ENCODE measurements at regions not wholly inside any gene's neighbourhood (a gene's known extent, or its start where the extent isn't known, plus 50 kb on each side); places are given as distances from the start of the nearest gene placed in this dataset.

GRCh38 chr14:38838049-38838978 is 264.7 kb downstream of the SEC23A start:
- Histone ChIP-seq H3K27ac (ENCODE audit: low read length) (no peak overlapping the region), H3K9me3 (ENCODE audit: control insufficient read depth, insufficient read depth, low read depth, low read length) (no peaks in the 10 kb centered on the region), H3K27me3 (ENCODE audit: control insufficient read depth, insufficient read depth, low read length) (no peaks in the 10 kb centered on the region), H3K36me3 (ENCODE audit: control insufficient read depth, insufficient read depth, low read length) (no peaks in the 10 kb centered on the region), H3K4me1 (ENCODE audit: control insufficient read depth, insufficient read depth, low read length) (no peaks in the 10 kb centered on the region), H3K4me3 (ENCODE audit: low read depth in 2 of 2, low read length in 2 of 2) (no peak overlapping the region)
- DNase-seq (ENCODE audit: low read depth, low spot score) (no peak), ATAC-seq (no peak)
- BruUV-seq (replicated peaks): no TSS peak
- intact Hi-C loops (cut with micrococcal nuclease; ENCODE audit: unreplicated experiment) (no loop called here), in situ Hi-C loops (cut with HindIII; ENCODE audit: low pct_unique_long_range_greater_than_20kb, low sequenced_read_pairs) (no loop called here)
- TF ChIP-seq CTCF (IDR thresholded peaks at IDR 0.05): no peak
- TF ChIP-seq POLR2AphosphoS5 (IDR thresholded peaks at IDR 0.05; ENCODE audit: low read depth, low read length): no peak
- TF ChIP-seq TCF7L2 (IDR thresholded peaks at IDR 0.05; ENCODE audit: low read depth, low read length): no peak
- no peak for TF ChIP-seq REST (IDR thresholded peaks at IDR 0.05; ENCODE audit: insufficient read depth in 1 of 2, low read depth in 2 of 2, low read length in 1 of 2)
- no peak for TF ChIP-seq SIN3A (IDR thresholded peaks at IDR 0.05; ENCODE audit: borderline replicate concordance, insufficient read depth, low read depth, low read length)
- POLR2A ChIA-PET: interaction anchor here (0.7 kb wide), 1 partner anchor 23 kb away, joined by 4 read pairs; no protein-coding TSS in a partner anchor
- CTCF ChIA-PET: no interaction called here

- ChIA-PET POLR2A (interaction anchor here (0.7 kb wide), 1 partner anchor 24 kb away, joined by 4 read pairs; no protein-coding TSS in a partner anchor), CTCF (no interaction called here)
- DNase-seq (ENCODE audit: low read depth, low spot score) (no peak), ATAC-seq (no peak)
- Histone ChIP-seq H3K4me3 (ENCODE audit: low read depth in 2 of 2, low read length in 2 of 2) (no peak overlapping the region), H3K4me1 (ENCODE audit: control insufficient read depth, insufficient read depth, low read length) (no peaks in the 10 kb centered on the region), H3K27me3 (ENCODE audit: control insufficient read depth, insufficient read depth, low read length) (no peaks in the 10 kb centered on the region), H3K27ac (ENCODE audit: low read length) (no peak overlapping the region), H3K36me3 (ENCODE audit: control insufficient read depth, insufficient read depth, low read length) (no peaks in the 10 kb centered on the region), H3K9me3 (ENCODE audit: control insufficient read depth, insufficient read depth, low read depth, low read length) (no peaks in the 10 kb centered on the region)
- intact Hi-C loops (cut with micrococcal nuclease; ENCODE audit: unreplicated experiment): no loop called here
- in situ Hi-C loops (cut with HindIII; ENCODE audit: low pct_unique_long_range_greater_than_20kb, low sequenced_read_pairs): no loop called here
- no peak for TF ChIP-seq TCF7L2 (IDR thresholded peaks at IDR 0.05; ENCODE audit: low read depth, low read length)
- BruUV-seq (replicated peaks): no TSS peak
These were observed 265.5 kb downstream of the SEC23A start for GRCh38 chr14:38837343-38838048.

Data from Panc1 (cell line).